CD4-positive, alpha-beta T cell treated with Interleukin-2 at 100 ng/mL for 4 hours (primary cell): ENCODE measurements at regions not wholly inside any gene's neighbourhood (a gene's known extent, or its start where the extent isn't known, plus 50 kb on each side); places are given as distances from the start of the nearest gene placed in this dataset.
"Not testable (repeated sequence)": the region's sequence is repeated elsewhere in the genome, so short reads cannot be mapped to it uniquely, and the experiment has no call there.

Experiments used
- DNase-seq: peaks from one replicate; pipeline ENCODE4 v3.0.0-alpha.2; 2020; ENCODE audit warnings: low spot score

DNA sequence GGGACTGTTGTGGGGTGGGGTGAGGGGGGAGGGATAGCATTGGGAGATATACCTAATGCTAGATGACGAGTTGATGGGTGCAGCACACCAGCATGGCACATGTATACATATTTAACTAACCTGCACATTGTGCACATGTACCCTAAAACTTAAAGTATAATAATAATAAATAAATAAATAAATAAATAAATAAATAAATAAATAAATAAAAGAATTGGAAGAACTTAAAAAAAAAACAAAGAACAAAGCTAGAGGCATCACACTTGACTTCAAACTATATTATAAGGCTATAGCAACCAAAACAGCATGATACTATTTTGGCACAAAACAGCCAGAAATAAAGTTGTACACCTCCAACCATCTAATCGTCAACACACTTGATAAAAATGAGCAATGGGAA, 106.5 kb upstream of the NDST3 start:
- not testable (repeated sequence) for DNase-seq

DNA sequence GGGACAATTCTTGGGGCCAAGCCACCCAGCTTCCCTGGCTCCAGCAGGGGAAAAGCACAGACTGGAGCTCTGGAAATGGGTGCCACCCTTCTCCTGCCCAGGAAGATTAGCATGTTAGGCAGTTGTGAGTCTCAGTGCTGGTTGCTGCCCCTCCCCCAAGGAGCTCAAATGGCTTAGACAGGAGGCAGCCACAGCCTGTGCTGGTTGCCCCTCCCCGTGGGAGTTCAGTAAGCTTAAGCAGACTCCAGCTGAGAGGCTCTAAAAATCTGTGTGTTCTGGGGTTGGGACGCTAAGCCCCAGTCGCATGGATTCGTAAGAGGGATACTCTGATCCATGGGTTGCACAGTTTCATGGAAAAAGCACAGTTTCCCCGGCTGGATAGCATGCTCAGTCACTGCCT, 92.7 kb upstream of the NDST3 start:
- DNase-seq = no peak

DNA sequence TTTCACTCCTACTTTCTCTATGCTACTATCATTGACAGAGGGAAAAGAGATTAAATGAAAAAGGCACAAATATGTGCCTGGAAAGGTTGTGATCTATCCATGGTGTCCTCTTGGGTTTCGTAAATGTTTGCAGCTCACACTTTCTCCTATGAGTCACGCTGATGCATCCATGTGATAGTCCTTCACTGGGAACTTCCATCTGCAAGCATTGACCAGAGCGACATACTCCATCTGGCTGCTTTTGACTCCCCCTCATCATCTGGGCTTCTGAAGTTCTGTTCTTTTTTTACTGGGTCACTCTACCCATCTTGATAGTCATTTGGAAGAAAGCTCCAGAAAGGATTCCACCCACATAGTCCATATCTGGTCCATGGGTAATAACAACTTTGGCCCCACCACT, 84.7 kb upstream of the NDST3 start:
- no peak for DNase-seq

DNA sequence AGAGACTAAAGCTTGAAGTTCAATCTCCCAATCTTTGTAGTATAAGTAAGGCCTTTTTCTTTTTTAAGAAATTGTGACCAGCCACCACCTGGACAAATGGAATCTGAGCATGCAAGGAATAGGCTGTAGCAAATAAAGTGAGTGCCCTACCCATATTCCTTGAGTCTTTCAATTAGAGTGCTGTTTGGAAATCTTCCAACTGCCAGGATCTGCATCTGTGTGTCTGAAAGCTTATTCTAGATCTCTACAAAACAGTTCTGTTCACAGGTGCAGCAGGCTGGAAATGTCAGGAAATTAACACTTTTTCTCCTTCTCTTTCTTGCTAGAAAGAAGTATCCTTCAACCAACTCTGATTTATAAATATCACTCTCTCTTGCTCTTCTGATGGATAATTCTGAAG, 76.7 kb upstream of the NDST3 start:
- DNase-seq = no peak

DNA sequence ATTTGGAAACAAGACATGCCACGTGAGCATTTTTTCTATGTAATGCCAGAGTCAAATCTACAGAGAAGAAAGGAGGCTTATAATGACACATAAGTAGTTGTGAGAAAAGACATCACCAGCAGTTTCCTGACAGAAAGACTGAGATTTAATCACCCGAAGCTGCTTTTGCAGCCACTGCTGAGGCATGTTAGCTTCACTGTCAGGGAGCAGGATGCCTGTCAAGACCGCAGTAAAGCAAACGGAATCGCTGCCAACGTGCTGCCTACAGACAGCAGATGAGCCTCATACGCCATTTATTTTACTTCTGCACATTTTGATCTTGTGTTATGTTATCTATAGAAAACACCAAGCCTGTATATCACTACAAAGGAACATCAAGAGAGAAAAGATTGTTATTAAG, 68.7 kb upstream of the NDST3 start:
- DNase-seq = no peak

DNA sequence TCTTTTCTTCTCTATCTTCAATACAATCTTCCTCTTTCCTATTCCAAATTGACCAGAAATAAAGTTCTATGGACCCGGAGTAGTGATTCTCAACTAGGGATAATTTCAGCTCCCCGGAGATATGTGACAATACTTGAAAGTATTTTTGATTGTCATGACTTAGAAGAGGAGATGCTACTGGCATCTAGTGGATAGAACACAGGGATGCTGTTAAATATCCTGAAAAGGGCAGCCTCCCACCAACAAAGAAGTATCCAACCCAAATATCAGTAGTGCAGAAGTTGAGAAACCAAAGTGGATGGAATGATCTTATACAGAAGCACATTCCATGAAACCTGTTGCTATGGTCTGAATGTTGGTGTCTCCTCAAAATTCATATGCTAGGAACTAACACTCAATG, 65.7 kb upstream of the NDST3 start:
- DNase-seq = no peak

DNA sequence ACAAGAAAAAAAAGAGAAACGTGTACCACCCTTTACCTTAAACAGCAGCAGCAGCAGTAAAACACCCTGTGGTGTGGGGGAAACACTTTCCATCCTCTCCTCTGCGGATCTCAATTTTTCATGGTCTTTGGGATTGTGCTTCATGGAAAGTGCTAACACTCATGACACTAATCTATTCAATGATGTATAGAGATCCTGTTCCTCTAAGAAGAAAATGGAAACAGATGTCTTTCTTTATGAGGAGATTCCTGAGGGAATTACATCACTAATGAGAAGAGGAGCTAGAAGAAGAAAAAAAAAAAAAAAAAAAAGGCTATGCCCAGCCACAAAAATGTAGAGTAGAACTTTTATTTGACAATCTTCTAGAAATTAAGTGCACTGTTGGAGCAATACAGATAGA, 62.9 kb upstream of the NDST3 start:
- DNase-seq = no peak

DNA sequence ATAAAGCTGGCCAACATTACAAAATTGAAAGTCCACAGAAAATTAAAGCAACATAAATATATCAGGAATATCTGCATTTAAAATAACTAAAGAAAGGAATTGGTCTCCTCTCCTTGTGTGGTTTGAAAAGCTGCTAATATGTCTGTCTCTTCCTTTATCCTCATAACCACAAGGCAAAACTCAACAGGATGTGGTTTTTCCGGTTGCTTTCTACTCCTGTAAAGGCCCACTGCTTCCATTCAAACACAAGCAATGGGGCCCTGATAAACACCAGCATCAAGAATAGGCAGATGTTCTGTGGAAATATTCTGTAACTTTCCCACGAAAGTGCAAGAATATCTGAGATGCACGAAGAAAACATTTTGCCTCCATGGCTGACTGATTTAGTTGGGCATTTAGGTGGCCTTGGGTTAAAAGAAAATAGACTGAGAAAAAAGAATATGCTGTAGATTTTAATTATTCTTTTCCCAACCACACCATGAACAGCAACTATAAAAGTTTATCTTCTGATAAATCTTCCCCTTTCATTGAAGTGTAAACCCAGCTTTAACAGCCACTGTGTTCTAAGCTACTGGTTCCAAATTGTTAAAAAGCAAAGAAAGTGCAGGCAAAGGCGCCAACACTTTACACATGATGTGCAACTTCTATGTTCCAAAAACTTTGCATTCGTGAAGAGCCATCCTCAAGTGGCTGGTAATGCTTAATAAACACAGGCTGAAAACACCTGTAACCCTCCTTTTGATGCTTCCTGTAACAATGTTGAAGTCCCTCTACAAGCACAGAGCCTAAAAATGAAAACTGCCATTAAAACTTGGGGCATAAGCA, 50.5 kb upstream of the NDST3 start:
- DNase-seq = no peak

DNA sequence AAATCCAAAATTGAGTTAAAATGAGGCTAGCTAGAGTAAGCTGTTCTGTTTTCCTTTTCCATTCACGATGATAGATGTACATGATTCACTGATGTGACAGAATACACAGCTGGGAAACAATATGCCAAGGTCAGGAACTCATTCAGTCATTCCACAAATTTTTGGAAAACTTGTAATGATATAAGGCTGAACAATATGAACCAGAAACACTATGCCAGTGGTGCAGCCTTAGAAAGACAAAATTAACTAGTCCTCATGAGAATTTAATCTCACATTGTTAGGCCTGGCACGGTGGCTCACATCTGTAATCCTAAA, 50.0 kb upstream of the NDST3 start:
- DNase-seq = no peak
